ENCODE measurements at regions not wholly inside any gene's neighbourhood (a gene's known extent, or its start where the extent isn't known, plus 50 kb on each side); places are given as distances from the start of the nearest gene placed in this dataset.

DNA sequence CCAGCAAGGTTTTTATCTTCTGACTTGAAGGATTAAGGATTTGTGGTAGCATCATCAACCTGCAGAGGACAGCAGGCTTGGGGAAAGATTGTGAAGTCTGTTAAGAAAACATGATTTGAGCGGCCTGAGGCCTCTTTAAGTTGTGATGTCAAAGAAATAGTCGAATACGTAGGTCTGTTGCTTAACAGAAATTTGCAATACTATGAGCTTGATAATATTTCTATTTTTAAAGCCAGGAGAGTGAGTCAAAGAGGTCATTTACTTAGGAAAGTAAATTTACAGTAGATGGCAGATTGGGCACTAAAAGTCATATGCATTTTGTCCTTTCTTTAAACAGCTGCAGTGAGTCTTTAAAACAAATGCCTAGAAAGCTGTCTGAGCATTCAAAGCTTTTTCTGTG, 336.3 kb downstream of the DIPK2A start:
- Mint-ChIP-seq H3K27me3 (no peaks in the 10 kb centered on the region), H3K27ac (no peak overlapping the region), H3K4me3 (ENCODE audit: low read depth) (no peak overlapping the region), H3K9me3 (ENCODE audit: low read depth) (peaks cover 8% of the 10 kb centered on the region), H3K4me1 (ENCODE audit: low read depth) (no peaks in the 10 kb centered on the region), H3K36me3 (ENCODE audit: insufficient read depth) (no peaks in the 10 kb centered on the region)
- TF ChIP-seq, protein P1, sequence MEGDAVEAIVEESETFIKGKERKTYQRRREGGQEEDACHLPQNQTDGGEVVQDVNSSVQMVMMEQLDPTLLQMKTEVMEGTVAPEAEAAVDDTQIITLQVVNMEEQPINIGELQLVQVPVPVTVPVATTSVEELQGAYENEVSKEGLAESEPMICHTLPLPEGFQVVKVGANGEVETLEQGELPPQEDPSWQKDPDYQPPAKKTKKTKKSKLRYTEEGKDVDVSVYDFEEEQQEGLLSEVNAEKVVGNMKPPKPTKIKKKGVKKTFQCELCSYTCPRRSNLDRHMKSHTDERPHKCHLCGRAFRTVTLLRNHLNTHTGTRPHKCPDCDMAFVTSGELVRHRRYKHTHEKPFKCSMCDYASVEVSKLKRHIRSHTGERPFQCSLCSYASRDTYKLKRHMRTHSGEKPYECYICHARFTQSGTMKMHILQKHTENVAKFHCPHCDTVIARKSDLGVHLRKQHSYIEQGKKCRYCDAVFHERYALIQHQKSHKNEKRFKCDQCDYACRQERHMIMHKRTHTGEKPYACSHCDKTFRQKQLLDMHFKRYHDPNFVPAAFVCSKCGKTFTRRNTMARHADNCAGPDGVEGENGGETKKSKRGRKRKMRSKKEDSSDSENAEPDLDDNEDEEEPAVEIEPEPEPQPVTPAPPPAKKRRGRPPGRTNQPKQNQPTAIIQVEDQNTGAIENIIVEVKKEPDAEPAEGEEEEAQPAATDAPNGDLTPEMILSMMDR (IDR thresholded peaks at IDR 0.05; ENCODE audit: unreplicated experiment): no peak
- DNase-seq (ENCODE audit: low spot score, unreplicated experiment): no peak

DNA sequence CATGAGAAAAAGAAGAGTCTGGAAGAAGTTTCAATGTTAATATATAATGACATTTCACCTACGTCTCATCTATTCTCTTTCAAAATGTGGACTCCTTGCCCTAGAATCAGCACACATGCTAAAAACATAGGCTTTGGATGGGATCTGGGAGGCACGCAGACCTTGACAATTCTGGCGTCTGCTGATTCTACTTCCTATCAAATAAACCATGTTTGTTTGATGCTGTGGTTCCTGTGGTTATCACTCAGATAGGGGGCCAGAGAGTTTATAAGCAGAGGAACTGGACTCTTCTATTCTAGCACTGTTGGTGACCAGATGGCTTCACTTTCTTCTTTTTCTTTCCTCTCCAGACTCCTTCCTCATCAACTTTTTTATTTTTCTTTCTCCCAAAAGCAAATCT, 336.8 kb downstream of the DIPK2A start:
- no peaks in the 10 kb centered on the region for H3K27me3 Mint-ChIP-seq
- no peaks in the 10 kb centered on the region for H3K4me1 Mint-ChIP-seq (ENCODE audit: low read depth)
- TF ChIP-seq, protein P1 (IDR thresholded peaks at IDR 0.05; ENCODE audit: unreplicated experiment): no peak
- DNase-seq (ENCODE audit: low spot score, unreplicated experiment): no peak
- H3K27ac Mint-ChIP-seq: peak overlapping the region; percentile 3
- peaks cover 8% of the 10 kb centered on the region for H3K9me3 Mint-ChIP-seq (ENCODE audit: low read depth)
- no peak overlapping the region for H3K4me3 Mint-ChIP-seq (ENCODE audit: low read depth)
- no peaks in the 10 kb centered on the region for H3K36me3 Mint-ChIP-seq (ENCODE audit: insufficient read depth)

DNA sequence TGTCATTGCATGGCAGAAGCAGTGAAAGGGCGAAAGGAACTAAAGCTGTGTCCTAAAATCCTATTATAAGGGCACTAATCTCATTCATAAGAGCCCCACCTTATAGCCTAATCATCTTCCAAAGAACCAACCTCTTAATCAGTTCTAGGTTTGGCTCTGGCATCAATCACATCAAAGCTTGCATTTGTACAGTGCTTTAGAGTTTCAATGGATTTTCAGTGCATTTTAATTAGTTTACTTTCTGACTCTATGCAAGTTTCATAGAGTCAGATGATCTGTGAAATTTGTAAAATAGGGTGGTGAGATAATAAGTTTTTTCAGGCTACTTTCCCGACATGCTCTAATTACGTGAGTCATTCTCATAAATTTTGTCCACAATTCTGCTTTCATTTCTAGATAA, 341.1 kb downstream of the DIPK2A start:
- TF ChIP-seq, protein P1 (IDR thresholded peaks at IDR 0.05; ENCODE audit: unreplicated experiment): no peak
- H3K36me3 Mint-ChIP-seq (ENCODE audit: insufficient read depth): no peaks in the 10 kb centered on the region
- H3K9me3 Mint-ChIP-seq (ENCODE audit: low read depth): no peaks in the 10 kb centered on the region
- H3K4me1 Mint-ChIP-seq (ENCODE audit: low read depth): no peaks in the 10 kb centered on the region
- H3K4me3 Mint-ChIP-seq (ENCODE audit: low read depth): no peak overlapping the region
- H3K27ac Mint-ChIP-seq: no peak overlapping the region
- H3K27me3 Mint-ChIP-seq: no peaks in the 10 kb centered on the region
- DNase-seq (ENCODE audit: low spot score, unreplicated experiment): no peak

DNA sequence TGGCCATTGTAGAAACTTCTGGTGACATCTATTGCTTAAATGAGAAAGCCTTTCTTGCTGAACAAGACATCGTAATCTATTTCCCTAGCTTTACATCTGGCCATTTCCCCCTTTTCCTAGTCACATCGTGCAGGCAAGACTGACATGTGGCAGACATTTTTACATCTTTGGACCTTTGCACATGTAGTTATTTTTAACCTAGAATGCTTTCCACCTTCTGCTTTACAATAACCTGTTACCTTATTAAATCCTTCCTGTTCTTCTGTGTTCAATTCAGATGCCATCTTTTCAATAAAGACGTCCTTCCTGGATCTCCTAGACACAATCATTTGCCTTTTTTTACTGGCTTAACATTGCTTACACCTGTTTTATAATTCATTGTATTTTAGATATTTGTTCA, 343.3 kb downstream of the DIPK2A start:
- H3K9me3 Mint-ChIP-seq (ENCODE audit: low read depth): no peaks in the 10 kb centered on the region
- H3K4me1 Mint-ChIP-seq (ENCODE audit: low read depth): no peaks in the 10 kb centered on the region
- H3K27me3 Mint-ChIP-seq: no peaks in the 10 kb centered on the region
- H3K4me3 Mint-ChIP-seq (ENCODE audit: low read depth): no peak overlapping the region
- no peaks in the 10 kb centered on the region for H3K36me3 Mint-ChIP-seq (ENCODE audit: insufficient read depth)
- TF ChIP-seq, protein P1 (IDR thresholded peaks at IDR 0.05; ENCODE audit: unreplicated experiment): no peak
- DNase-seq (ENCODE audit: low spot score, unreplicated experiment): no peak
- no peak overlapping the region for H3K27ac Mint-ChIP-seq

DNA sequence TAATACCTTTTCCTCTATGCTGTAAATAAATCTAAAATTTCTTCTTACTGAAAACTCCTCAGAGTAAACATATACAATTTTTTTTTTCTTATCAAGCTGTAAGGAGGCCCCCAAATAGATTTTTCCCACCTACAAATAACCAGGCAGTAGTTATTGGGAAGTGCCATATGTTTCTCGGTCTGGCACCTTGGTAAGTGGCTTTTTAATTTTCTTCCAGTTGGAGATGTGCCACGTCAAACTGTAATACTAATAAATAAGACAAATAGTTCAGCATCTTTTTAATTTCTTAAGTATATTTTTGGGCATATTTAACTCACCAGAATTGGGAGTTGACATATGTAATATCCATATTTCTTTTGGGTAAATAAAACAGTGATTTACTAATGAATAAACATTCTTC, 346.3 kb downstream of the DIPK2A start:
- DNase-seq (ENCODE audit: low spot score, unreplicated experiment): no peak
- no peak overlapping the region for H3K27ac Mint-ChIP-seq
- H3K36me3 Mint-ChIP-seq (ENCODE audit: insufficient read depth): no peaks in the 10 kb centered on the region
- H3K4me1 Mint-ChIP-seq (ENCODE audit: low read depth): no peaks in the 10 kb centered on the region
- no peaks in the 10 kb centered on the region for H3K27me3 Mint-ChIP-seq
- H3K9me3 Mint-ChIP-seq (ENCODE audit: low read depth): peaks cover 4% of the 10 kb centered on the region
- no peak overlapping the region for H3K4me3 Mint-ChIP-seq (ENCODE audit: low read depth)
- TF ChIP-seq, protein P1 (IDR thresholded peaks at IDR 0.05; ENCODE audit: unreplicated experiment): no peak

Measured in progenitor cell of endocrine pancreas (in vitro differentiated cells).